ENCODE measurements at regions not wholly inside any gene's neighbourhood (a gene's known extent, or its start where the extent isn't known, plus 50 kb on each side); places are given as distances from the start of the nearest gene placed in this dataset.

DNA sequence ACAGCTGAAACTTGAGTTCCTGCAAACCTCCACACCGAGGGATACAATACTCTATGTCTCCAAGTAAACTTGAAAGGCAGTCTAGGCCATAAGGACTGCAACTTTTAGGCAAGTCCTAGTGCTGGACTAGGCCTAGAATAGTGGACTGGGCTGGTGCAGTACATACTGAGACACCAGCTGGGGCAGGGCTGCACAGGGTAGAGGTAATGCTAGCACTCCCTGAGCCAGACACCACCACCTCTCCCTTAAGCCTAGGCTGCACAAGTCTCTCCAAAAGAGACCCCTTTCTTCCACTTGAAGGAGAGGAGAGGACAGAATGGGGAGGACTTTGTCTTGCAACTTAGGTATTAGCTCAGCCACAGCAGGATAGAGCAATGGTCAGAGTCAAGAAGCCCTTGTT is 65.7 kb upstream of the PTPRK start:
- FAIRE-seq = no peak

More for the DNA sequence above, 65.7 kb upstream of the PTPRK start:
- no TSS peak for BruUV-seq (replicated peaks)
- no peaks in the 10 kb centered on the region for H3K36me3 ChIP-seq (ENCODE audit: control insufficient read depth, insufficient read depth, low read length)
- ChIA-PET CTCF (ENCODE audit: low intra/inter-chr PET ratio) (no interaction called here), POLR2A (no interaction called here)
- no peak overlapping the region for H3K4me3 ChIP-seq
- ATAC-seq (no peak), DNase-seq (ENCODE audit: extremely low read depth in 1 of 4, low spot score in 3 of 4) (no peak)
- in situ Hi-C loops (cut with MboI) (no loop called here), intact Hi-C loops (cut with micrococcal nuclease) (no loop called here)
- H3K27ac ChIP-seq (ENCODE audit: extremely low read depth, low read depth, low read length) = no peak overlapping the region
- no peak overlapping the region for H2AFZ ChIP-seq (ENCODE audit: low read depth, low read length)
- no peaks in the 10 kb centered on the region for H3K79me2 ChIP-seq (ENCODE audit: control insufficient read depth, insufficient read depth, low read length)
- H3K9ac ChIP-seq (ENCODE audit: insufficient read depth in 1 of 2, low read depth in 2 of 2, low read length in 2 of 2) = no peak overlapping the region
- no peaks in the 10 kb centered on the region for H3K27me3 ChIP-seq (ENCODE audit: control insufficient read depth in 2 of 2, insufficient read depth in 2 of 2, low read length in 2 of 2)
- no peaks in the 10 kb centered on the region for H3K4me1 ChIP-seq (replicated peaks in 1 of 2; ENCODE audit: control insufficient read depth in 2 of 2, insufficient read depth in 2 of 2, low read length in 2 of 2)
- no peaks in the 10 kb centered on the region for H3K9me3 ChIP-seq (replicated peaks; ENCODE audit: control insufficient read depth, insufficient read depth, low read depth, low read length)
- no peaks in the 10 kb centered on the region for H3K9me1 ChIP-seq (ENCODE audit: control insufficient read depth, insufficient read depth, low read length)
- H3K4me2 ChIP-seq (ENCODE audit: insufficient read depth, low read length) = no peak overlapping the region
- no peak for TF ChIP-seq RBM22 (IDR thresholded peaks at IDR 0.05; ENCODE audit: low read depth, low read length, poor library complexity, severe bottlenecking)
- TF ChIP-seq, protein P1, sequence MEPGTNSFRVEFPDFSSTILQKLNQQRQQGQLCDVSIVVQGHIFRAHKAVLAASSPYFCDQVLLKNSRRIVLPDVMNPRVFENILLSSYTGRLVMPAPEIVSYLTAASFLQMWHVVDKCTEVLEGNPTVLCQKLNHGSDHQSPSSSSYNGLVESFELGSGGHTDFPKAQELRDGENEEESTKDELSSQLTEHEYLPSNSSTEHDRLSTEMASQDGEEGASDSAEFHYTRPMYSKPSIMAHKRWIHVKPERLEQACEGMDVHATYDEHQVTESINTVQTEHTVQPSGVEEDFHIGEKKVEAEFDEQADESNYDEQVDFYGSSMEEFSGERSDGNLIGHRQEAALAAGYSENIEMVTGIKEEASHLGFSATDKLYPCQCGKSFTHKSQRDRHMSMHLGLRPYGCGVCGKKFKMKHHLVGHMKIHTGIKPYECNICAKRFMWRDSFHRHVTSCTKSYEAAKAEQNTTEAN (CRISPR knock-in tag; IDR thresholded peaks at IDR 0.05) = no peak
- no peak for TF ChIP-seq RBBP5 (IDR thresholded peaks at IDR 0.05; ENCODE audit: borderline replicate concordance, insufficient read depth, low read length, poor library complexity, severe bottlenecking)
- TF ChIP-seq ZNF316 (IDR thresholded peaks at IDR 0.05) = no peak
- TF ChIP-seq KAT8 (IDR thresholded peaks at IDR 0.05; ENCODE audit: low read depth) = no peak
- no peak for TF ChIP-seq HMG20A (CRISPR knock-in tag; conservative IDR thresholded peaks at IDR 0.05)
- TF ChIP-seq, protein P2, sequence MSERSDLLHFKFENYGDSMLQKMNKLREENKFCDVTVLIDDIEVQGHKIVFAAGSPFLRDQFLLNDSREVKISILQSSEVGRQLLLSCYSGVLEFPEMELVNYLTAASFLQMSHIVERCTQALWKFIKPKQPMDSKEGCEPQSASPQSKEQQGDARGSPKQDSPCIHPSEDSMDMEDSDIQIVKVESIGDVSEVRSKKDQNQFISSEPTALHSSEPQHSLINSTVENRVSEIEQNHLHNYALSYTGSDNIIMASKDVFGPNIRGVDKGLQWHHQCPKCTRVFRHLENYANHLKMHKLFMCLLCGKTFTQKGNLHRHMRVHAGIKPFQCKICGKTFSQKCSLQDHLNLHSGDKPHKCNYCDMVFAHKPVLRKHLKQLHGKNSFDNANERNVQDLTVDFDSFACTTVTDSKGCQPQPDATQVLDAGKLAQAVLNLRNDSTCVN (CRISPR knock-in tag; IDR thresholded peaks at IDR 0.05) = no peak
- TF ChIP-seq, protein P3, sequence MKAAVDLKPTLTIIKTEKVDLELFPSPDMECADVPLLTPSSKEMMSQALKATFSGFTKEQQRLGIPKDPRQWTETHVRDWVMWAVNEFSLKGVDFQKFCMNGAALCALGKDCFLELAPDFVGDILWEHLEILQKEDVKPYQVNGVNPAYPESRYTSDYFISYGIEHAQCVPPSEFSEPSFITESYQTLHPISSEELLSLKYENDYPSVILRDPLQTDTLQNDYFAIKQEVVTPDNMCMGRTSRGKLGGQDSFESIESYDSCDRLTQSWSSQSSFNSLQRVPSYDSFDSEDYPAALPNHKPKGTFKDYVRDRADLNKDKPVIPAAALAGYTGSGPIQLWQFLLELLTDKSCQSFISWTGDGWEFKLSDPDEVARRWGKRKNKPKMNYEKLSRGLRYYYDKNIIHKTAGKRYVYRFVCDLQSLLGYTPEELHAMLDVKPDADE (conservative IDR thresholded peaks at IDR 0.05; ENCODE audit: control insufficient read depth, low read depth, low read length) = no peak
- no peak for TF ChIP-seq RHOXF2B (CRISPR knock-in tag; conservative IDR thresholded peaks at IDR 0.05)
- WGBS (ENCODE audit: insufficient coverage, low coverage, missing lambda C conversion rate) = 0% methylated on average over 1 of the region's 1 CpG
- H4K20me1 ChIP-seq (replicated peaks; ENCODE audit: control insufficient read depth, insufficient read depth, low read length) = no peaks in the 10 kb centered on the region
